A673 (cell line): ENCODE measurements at regions not wholly inside any gene's neighbourhood (a gene's known extent, or its start where the extent isn't known, plus 50 kb on each side); places are given as distances from the start of the nearest gene placed in this dataset.

ENCODE experiments used
- BruUV-seq: library from RNA; stranded (reverse); fragments of 400-500 nt; replicated peaks from 2 replicates; lab custom pipeline; 2021; lab: Mats Ljungman, UMichigan
- CTCF ChIA-PET: fragments of 300-600 bp; sonication (Branson Sonifier 250); formaldehyde crosslinking; loops from one replicate; lab custom pipeline; 2022; ENCODE audit warnings: antibody characterized with exemption; lab: Charles Lee
- POLR2A ChIA-PET: fragments of 300-600 bp; sonication (Branson Sonifier 250); formaldehyde crosslinking; loops from one replicate; lab custom pipeline; 2022; ENCODE audit warnings: antibody characterized with exemption; ENCODE audit not compliant: low non-redundant PET; lab: Charles Lee
- DNase-seq: peaks from one replicate; pipeline ENCODE4 v3.0.0-alpha.2; 2015; ENCODE audit warnings: low spot score
- H3K27ac ChIP-seq: fragments of 200-600 bp; sonication (generic); 2 replicates; pipeline ENCODE4 v1.5.1; 2016; ENCODE audit warnings: mixed run types, low read depth, mild to moderate bottlenecking, mixed read lengths, antibody characterized with exemption, low read length; ENCODE audit not compliant: poor library complexity, severe bottlenecking
- H3K27me3 ChIP-seq: fragments of 200-600 bp; sonication (generic); replicated peaks from 2 replicates; pipeline ENCODE4 v1.6.1; 2017; ENCODE audit warnings: mixed run types, low read depth, mild to moderate bottlenecking, mixed read lengths, antibody characterized with exemption, low read length; ENCODE audit not compliant: insufficient read depth, poor library complexity
- H3K36me3 ChIP-seq: fragments of 200-600 bp; sonication (generic); 2 replicates; pipeline ENCODE4 v1.6.1; 2016; ENCODE audit warnings: mixed run types, mild to moderate bottlenecking, mixed read lengths, antibody characterized with exemption, low read length; ENCODE audit not compliant: insufficient read depth, poor library complexity, severe bottlenecking
- H3K4me1 ChIP-seq: fragments of 200-600 bp; sonication (generic); 2 replicates; pipeline ENCODE4 v1.6.1; 2017; ENCODE audit warnings: mixed run types, mild to moderate bottlenecking, mixed read lengths, antibody characterized with exemption, low read length; ENCODE audit not compliant: insufficient read depth, poor library complexity, severe bottlenecking
- H3K4me3 ChIP-seq: fragments of 200-600 bp; sonication (generic); 2 replicates; pipeline ENCODE4 v1.5.1; 2016; ENCODE audit warnings: low read depth, mixed run types, mild to moderate bottlenecking, mixed read lengths, low read length; ENCODE audit not compliant: poor library complexity, severe bottlenecking
- H3K9me3 ChIP-seq: fragments of 200-600 bp; sonication (generic); 2 replicates; pipeline ENCODE4 v1.6.1; 2016; ENCODE audit warnings: mixed run types, low read depth, mild to moderate bottlenecking, mixed read lengths, antibody characterized with exemption, low read length; ENCODE audit not compliant: poor library complexity, severe bottlenecking
- EZH2 ChIP-seq: fragments of 200-600 bp; sonication (generic); IDR thresholded peaks from 2 replicates; pipeline ENCODE4 v1.6.1; 2017; ENCODE audit warnings: borderline replicate concordance, low read depth, mild to moderate bottlenecking, mixed read lengths, antibody characterized with exemption, low read length; ENCODE audit not compliant: poor library complexity, severe bottlenecking
- intact Hi-C: fragments of 100-400 bp; cut with micrococcal nuclease; formaldehyde crosslinking; loops from one replicate; pipeline ENCODE4 v1.10.0; 2022; ENCODE audit not compliant: unreplicated experiment
- TF ChIP-seq, protein P1 (sequence below): fragments of 300-800, 200-600 bp; sonication (generic); conservative IDR thresholded peaks from 2 replicates; pipeline ENCODE4 v1.5.1; 2017; ENCODE audit warnings: low read depth, mild to moderate bottlenecking, antibody characterized with exemption, low read length, moderate library complexity, mixed read lengths

DNA sequence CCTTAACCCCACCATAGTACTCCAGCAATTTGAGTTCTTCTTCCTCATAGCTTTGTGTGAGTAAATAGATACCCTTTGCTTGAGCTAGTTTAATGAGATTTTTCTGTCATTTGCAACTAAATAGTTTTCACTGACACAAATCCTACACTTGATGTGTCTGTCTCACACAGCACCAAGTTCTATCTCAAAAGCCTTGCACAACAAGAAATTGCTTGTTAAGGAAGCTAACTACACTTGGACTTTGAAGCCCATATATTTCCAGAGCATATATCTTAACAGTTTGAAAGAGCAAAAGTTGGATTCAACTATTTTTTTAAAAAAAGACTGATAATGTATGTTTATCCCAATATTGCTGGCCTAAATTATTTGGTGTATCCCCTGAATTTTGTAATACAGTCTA lies 459.2 kb downstream of the ACTL7B start:
- no peak for DNase-seq
- H3K4me1 ChIP-seq, result no peaks in the 10 kb centered on the region
- no peaks in the 10 kb centered on the region for H3K9me3 ChIP-seq
- intact Hi-C loops, result no loop called here
- ChIA-PET POLR2A (no interaction called here), CTCF (no interaction called here)
- H3K27me3 ChIP-seq, result no peaks in the 10 kb centered on the region
- BruUV-seq, result no TSS peak
- no peak overlapping the region for H3K4me3 ChIP-seq
- H3K36me3 ChIP-seq, result no peaks in the 10 kb centered on the region
- H3K27ac ChIP-seq, result no peak overlapping the region
- TF ChIP-seq EZH2, result no peak
- TF ChIP-seq, protein P1, sequence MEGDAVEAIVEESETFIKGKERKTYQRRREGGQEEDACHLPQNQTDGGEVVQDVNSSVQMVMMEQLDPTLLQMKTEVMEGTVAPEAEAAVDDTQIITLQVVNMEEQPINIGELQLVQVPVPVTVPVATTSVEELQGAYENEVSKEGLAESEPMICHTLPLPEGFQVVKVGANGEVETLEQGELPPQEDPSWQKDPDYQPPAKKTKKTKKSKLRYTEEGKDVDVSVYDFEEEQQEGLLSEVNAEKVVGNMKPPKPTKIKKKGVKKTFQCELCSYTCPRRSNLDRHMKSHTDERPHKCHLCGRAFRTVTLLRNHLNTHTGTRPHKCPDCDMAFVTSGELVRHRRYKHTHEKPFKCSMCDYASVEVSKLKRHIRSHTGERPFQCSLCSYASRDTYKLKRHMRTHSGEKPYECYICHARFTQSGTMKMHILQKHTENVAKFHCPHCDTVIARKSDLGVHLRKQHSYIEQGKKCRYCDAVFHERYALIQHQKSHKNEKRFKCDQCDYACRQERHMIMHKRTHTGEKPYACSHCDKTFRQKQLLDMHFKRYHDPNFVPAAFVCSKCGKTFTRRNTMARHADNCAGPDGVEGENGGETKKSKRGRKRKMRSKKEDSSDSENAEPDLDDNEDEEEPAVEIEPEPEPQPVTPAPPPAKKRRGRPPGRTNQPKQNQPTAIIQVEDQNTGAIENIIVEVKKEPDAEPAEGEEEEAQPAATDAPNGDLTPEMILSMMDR, result no peak

DNA sequence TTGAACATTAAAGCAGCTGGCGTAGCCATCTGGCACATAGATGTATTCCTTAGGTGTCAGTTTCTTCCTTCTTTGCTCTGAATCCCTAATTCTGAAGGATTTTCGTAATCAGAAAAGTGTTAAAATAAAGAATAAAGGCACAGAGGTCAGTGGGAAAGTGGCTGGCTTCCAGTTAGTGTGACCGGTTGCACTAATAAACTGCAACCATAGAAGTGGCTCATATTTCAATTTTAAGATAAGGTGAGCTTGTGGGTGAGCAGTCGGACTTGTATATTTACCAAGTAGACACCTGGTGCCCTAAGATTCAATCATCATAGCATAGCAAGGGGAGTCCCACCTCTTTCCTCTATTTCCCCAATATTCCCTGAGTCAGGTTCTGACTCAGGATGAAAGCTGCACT lies 459.6 kb downstream of the ACTL7B start:
- Histone ChIP-seq H3K36me3 (no peaks in the 10 kb centered on the region), H3K4me3 (no peak overlapping the region), H3K4me1 (no peaks in the 10 kb centered on the region), H3K27me3 (no peaks in the 10 kb centered on the region), H3K27ac (no peak overlapping the region), H3K9me3 (no peaks in the 10 kb centered on the region)
- intact Hi-C loops, result no loop called here
- no peak for TF ChIP-seq EZH2
- TF ChIP-seq, protein P1, result no peak
- DNase-seq, result no peak
- BruUV-seq, result no TSS peak
- CTCF ChIA-PET, result no interaction called here
- POLR2A ChIA-PET, result no interaction called here

DNA sequence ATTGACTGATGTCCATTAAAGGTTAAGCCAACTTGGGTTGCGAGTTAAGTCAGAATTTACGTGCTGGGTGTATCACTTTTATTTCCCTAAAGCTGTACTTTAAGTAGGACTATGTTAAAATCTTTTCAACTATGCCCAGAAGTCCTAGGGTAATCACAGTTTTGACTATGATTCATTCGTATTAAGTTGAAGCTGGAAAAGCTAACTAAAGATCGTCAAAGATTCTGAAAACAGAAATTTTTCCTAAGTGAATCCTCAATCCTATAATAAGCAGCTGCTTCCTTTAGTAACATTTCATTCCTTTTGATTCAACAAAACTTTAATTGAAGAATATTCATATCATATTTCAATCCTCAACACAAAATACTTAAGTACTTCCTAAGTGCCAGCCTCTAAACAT lies 460.4 kb downstream of the ACTL7B start:
- Histone ChIP-seq H3K4me1 (no peaks in the 10 kb centered on the region), H3K9me3 (no peaks in the 10 kb centered on the region), H3K36me3 (no peaks in the 10 kb centered on the region), H3K27me3 (no peaks in the 10 kb centered on the region), H3K27ac (no peak overlapping the region), H3K4me3 (no peak overlapping the region)
- TF ChIP-seq, protein P1, result no peak
- TF ChIP-seq EZH2, result no peak
- CTCF ChIA-PET, result no interaction called here
- BruUV-seq, result no TSS peak
- intact Hi-C loops, result no loop called here
- POLR2A ChIA-PET, result no interaction called here
- no peak for DNase-seq
